ENCODE measurements at regions not wholly inside any gene's neighbourhood (a gene's known extent, or its start where the extent isn't known, plus 50 kb on each side); places are given as distances from the start of the nearest gene placed in this dataset.

DNA sequence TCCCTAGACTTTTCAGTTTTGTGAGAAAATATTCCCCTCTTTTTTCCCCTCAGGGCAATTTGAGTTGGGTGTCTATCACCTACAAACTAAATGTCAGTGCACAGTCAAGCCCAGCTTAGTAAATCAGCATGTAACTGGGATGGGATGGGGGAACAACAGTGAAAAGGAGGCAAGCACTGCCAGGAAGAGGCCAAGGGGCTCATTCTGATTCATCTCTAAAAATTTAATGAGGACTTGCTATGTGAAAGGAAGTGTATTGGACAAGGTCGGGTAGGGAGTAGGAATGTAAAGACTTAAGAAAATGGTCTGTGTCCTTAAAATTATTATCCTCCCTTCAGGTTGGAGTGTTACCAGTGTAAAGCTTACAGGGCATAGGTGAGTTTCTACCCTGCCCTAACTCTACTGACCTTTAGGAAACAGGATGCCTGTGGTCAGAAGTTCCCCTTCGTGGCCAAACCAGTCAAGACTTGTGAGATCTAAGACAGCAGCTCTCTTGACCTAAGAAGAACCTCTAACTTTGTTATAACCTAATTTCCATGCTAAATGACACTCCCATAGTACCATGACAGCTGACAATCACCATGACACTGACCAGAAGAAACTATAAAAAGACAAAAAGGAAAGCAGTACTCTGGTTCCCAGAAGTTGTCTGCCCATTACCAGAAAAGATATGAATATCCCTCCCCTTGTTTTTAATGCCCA is 194.4 kb upstream of the LDB2 start:
- no peak overlapping the region for H2BK5ac ChIP-seq (ENCODE audit: low read depth, low read length, poor library complexity)
- H3K14ac ChIP-seq (ENCODE audit: low read length) = no peak overlapping the region
- no peak overlapping the region for H3K4me3 ChIP-seq (ENCODE audit: low read depth, low read length)
- no peaks in the 10 kb centered on the region for H3K9me3 ChIP-seq (ENCODE audit: insufficient read depth, low read depth, low read length)
- H3K4me1 ChIP-seq (ENCODE audit: control insufficient read depth in 1 of 2, insufficient read depth in 2 of 2, low read length in 2 of 2) = no peaks in the 10 kb centered on the region
- H3K79me2 ChIP-seq (ENCODE audit: control insufficient read depth, insufficient read depth, low read length, poor library complexity) = no peaks in the 10 kb centered on the region
- WGBS (ENCODE audit: extremely low coverage, insufficient coverage, insufficient read length) = no CpG with 5 or more reads among the region's 2 CpGs
- H4K12ac ChIP-seq (ENCODE audit: low read depth, low read length) = no peak overlapping the region
- no peak overlapping the region for H3K4me2 ChIP-seq (ENCODE audit: low read length)
- H3K23ac ChIP-seq (ENCODE audit: low read length) = no peak overlapping the region
- no peak overlapping the region for H2BK12ac ChIP-seq (ENCODE audit: low read length)
- no peaks in the 10 kb centered on the region for H3K79me1 ChIP-seq (ENCODE audit: low read length)
- no peak for DNase-seq
- H2AFZ ChIP-seq (ENCODE audit: insufficient read depth, low read length, poor library complexity) = no peak overlapping the region
- H3K18ac ChIP-seq (ENCODE audit: low read length) = no peak overlapping the region
- H3K36me3 ChIP-seq (ENCODE audit: control insufficient read depth in 1 of 2, insufficient read depth in 2 of 2, low read length in 2 of 2) = no peaks in the 10 kb centered on the region
- H3K4ac ChIP-seq (ENCODE audit: low read depth, low read length) = no peak overlapping the region
- H2AK5ac ChIP-seq (ENCODE audit: low read length) = no peak overlapping the region
- H3K27ac ChIP-seq (ENCODE audit: low read depth, low read length) = no peak overlapping the region
- no peak overlapping the region for H2BK120ac ChIP-seq (ENCODE audit: insufficient read depth, low read length, poor library complexity)
- no peak overlapping the region for H4K91ac ChIP-seq (ENCODE audit: low read depth, low read length)
- no peak overlapping the region for H3K9ac ChIP-seq (ENCODE audit: low read length)
- no peak overlapping the region for H4K8ac ChIP-seq (ENCODE audit: low read depth, low read length)
- no peaks in the 10 kb centered on the region for H3K27me3 ChIP-seq (ENCODE audit: insufficient read depth, low read length)

DNA sequence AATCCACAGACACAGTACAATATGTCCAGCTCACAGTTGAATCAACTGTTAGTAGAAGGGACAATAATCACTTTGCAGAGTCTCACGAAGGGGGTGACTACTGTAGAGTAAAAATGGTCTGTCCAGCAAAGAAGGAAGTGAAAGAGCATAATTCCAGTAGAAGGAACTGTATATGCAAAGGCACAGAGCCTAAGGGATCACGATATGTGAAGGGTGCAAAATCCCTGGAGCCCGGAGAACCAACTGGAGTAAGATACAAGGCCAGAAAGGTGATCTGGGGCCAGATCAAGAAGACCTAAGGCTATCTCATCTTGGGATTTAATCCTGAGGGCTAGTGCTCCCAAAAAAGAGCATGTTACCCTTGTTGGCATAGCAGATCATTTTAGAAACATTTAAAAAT is 192.7 kb upstream of the LDB2 start:
- no CpG with 5 or more reads among the region's 3 CpGs for WGBS (ENCODE audit: extremely low coverage, insufficient coverage, insufficient read length)
- no peak overlapping the region for H4K8ac ChIP-seq (ENCODE audit: low read depth, low read length)

DNA sequence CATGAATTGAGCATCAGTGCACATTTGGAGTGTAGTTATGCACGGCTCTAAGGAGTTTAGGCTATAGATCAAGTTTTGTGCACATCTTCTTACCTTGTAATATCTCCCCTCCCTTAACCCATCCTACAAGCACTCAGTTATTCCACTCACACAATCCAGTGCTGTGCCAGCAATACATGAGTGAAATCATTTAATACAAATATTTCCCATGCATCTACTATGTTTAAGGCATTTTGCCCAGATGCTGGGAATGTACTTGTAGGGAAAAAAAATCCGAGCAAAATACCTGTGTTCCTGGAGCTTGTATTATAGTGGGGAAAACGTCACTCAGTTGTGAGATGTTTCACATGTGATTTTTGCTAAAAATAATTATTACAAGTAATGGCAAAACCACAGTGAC is 191.6 kb upstream of the LDB2 start:
- WGBS (ENCODE audit: extremely low coverage, insufficient coverage, insufficient read length) = no CpG with 5 or more reads among the region's 3 CpGs
- no peak overlapping the region for H2BK120ac ChIP-seq (ENCODE audit: insufficient read depth, low read length, poor library complexity)
- H3K4me3 ChIP-seq (ENCODE audit: low read depth, low read length) = no peak overlapping the region
- no peaks in the 10 kb centered on the region for H3K36me3 ChIP-seq (ENCODE audit: control insufficient read depth in 1 of 2, insufficient read depth in 2 of 2, low read length in 2 of 2)
- H2BK5ac ChIP-seq (ENCODE audit: low read depth, low read length, poor library complexity) = no peak overlapping the region
- H3K4me1 ChIP-seq (ENCODE audit: control insufficient read depth in 1 of 2, insufficient read depth in 2 of 2, low read length in 2 of 2) = no peaks in the 10 kb centered on the region
- DNase-seq = no peak
- H3K79me2 ChIP-seq (ENCODE audit: control insufficient read depth, insufficient read depth, low read length, poor library complexity) = no peaks in the 10 kb centered on the region
- no peak overlapping the region for H4K91ac ChIP-seq (ENCODE audit: low read depth, low read length)
- no peak overlapping the region for H3K27ac ChIP-seq (ENCODE audit: low read depth, low read length)
- no peaks in the 10 kb centered on the region for H3K27me3 ChIP-seq (ENCODE audit: insufficient read depth, low read length)
- H4K12ac ChIP-seq (ENCODE audit: low read depth, low read length) = no peak overlapping the region
- no peak overlapping the region for H3K4me2 ChIP-seq (ENCODE audit: low read length)
- H4K8ac ChIP-seq (ENCODE audit: low read depth, low read length) = no peak overlapping the region
- no peak overlapping the region for H3K14ac ChIP-seq (ENCODE audit: low read length)
- H3K9me3 ChIP-seq (ENCODE audit: insufficient read depth, low read depth, low read length) = no peaks in the 10 kb centered on the region
- H2BK12ac ChIP-seq (ENCODE audit: low read length) = no peak overlapping the region
- no peak overlapping the region for H2AFZ ChIP-seq (ENCODE audit: insufficient read depth, low read length, poor library complexity)
- no peak overlapping the region for H3K9ac ChIP-seq (ENCODE audit: low read length)
- H3K23ac ChIP-seq (ENCODE audit: low read length) = no peak overlapping the region
- H3K4ac ChIP-seq (ENCODE audit: low read depth, low read length) = no peak overlapping the region
- H2AK5ac ChIP-seq (ENCODE audit: low read length) = no peak overlapping the region
- no peaks in the 10 kb centered on the region for H3K79me1 ChIP-seq (ENCODE audit: low read length)
- H3K18ac ChIP-seq (ENCODE audit: low read length) = no peak overlapping the region

More for the DNA sequence above, 192.7 kb upstream of the LDB2 start:
- no peak overlapping the region for H3K9ac ChIP-seq (ENCODE audit: low read length)
- no peak overlapping the region for H3K4ac ChIP-seq (ENCODE audit: low read depth, low read length)
- no peak overlapping the region for H2AK5ac ChIP-seq (ENCODE audit: low read length)
- H3K27ac ChIP-seq (ENCODE audit: low read depth, low read length) = no peak overlapping the region
- no peak overlapping the region for H3K14ac ChIP-seq (ENCODE audit: low read length)
- DNase-seq = no peak
- H2BK5ac ChIP-seq (ENCODE audit: low read depth, low read length, poor library complexity) = no peak overlapping the region
- H2AFZ ChIP-seq (ENCODE audit: insufficient read depth, low read length, poor library complexity) = no peak overlapping the region
- H3K79me1 ChIP-seq (ENCODE audit: low read length) = no peaks in the 10 kb centered on the region
- no peaks in the 10 kb centered on the region for H3K79me2 ChIP-seq (ENCODE audit: control insufficient read depth, insufficient read depth, low read length, poor library complexity)
- no peak overlapping the region for H4K91ac ChIP-seq (ENCODE audit: low read depth, low read length)
- H3K23ac ChIP-seq (ENCODE audit: low read length) = no peak overlapping the region
- H3K4me2 ChIP-seq (ENCODE audit: low read length) = no peak overlapping the region
- no peak overlapping the region for H2BK120ac ChIP-seq (ENCODE audit: insufficient read depth, low read length, poor library complexity)
- H2BK12ac ChIP-seq (ENCODE audit: low read length) = no peak overlapping the region
- H3K9me3 ChIP-seq (ENCODE audit: insufficient read depth, low read depth, low read length) = no peaks in the 10 kb centered on the region
- H3K36me3 ChIP-seq (ENCODE audit: control insufficient read depth in 1 of 2, insufficient read depth in 2 of 2, low read length in 2 of 2) = no peaks in the 10 kb centered on the region
- no peak overlapping the region for H4K12ac ChIP-seq (ENCODE audit: low read depth, low read length)
- no peak overlapping the region for H3K18ac ChIP-seq (ENCODE audit: low read length)
- H3K4me3 ChIP-seq (ENCODE audit: low read depth, low read length) = no peak overlapping the region
- no peaks in the 10 kb centered on the region for H3K4me1 ChIP-seq (ENCODE audit: control insufficient read depth in 1 of 2, insufficient read depth in 2 of 2, low read length in 2 of 2)
- no peaks in the 10 kb centered on the region for H3K27me3 ChIP-seq (ENCODE audit: insufficient read depth, low read length)

DNA sequence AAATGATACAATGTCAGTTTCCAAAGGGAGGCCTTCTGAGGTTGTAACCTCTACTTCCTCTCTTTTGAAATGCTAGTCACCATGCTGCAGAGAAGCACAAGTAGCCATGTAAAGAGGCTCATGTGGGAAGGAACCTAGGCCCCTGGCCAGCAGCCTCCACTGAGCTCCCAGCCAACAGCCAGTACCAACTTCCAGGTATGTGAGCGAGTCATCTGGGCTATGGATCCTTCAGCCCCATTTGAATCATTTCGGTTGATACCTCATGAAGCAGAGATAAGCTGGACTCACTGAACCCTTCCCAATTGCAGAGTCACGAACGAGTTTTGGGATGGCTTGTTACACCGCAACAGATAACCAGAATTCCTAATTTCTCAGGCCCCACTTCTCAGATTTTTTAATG is 187.0 kb upstream of the LDB2 start:
- Histone ChIP-seq H2BK120ac (ENCODE audit: insufficient read depth, low read length, poor library complexity) (no peak overlapping the region), H3K18ac (ENCODE audit: low read length) (no peak overlapping the region), H4K8ac (ENCODE audit: low read depth, low read length) (no peak overlapping the region), H3K79me1 (ENCODE audit: low read length) (no peaks in the 10 kb centered on the region), H4K91ac (ENCODE audit: low read depth, low read length) (no peak overlapping the region), H3K23ac (ENCODE audit: low read length) (no peak overlapping the region), H2AFZ (ENCODE audit: insufficient read depth, low read length, poor library complexity) (no peak overlapping the region), H3K79me2 (ENCODE audit: control insufficient read depth, insufficient read depth, low read length, poor library complexity) (no peaks in the 10 kb centered on the region), H3K36me3 (ENCODE audit: control insufficient read depth in 1 of 2, insufficient read depth in 2 of 2, low read length in 2 of 2) (no peaks in the 10 kb centered on the region), H3K9ac (ENCODE audit: low read length) (no peak overlapping the region), H3K27ac (ENCODE audit: low read depth, low read length) (no peak overlapping the region), H3K9me3 (ENCODE audit: insufficient read depth, low read depth, low read length) (no peaks in the 10 kb centered on the region), H3K4me3 (ENCODE audit: low read depth, low read length) (no peak overlapping the region), H3K14ac (ENCODE audit: low read length) (no peak overlapping the region), H3K4me1 (ENCODE audit: control insufficient read depth in 1 of 2, insufficient read depth in 2 of 2, low read length in 2 of 2) (no peaks in the 10 kb centered on the region), H3K4ac (ENCODE audit: low read depth, low read length) (no peak overlapping the region), H3K4me2 (ENCODE audit: low read length) (no peak overlapping the region), H2BK5ac (ENCODE audit: low read depth, low read length, poor library complexity) (no peak overlapping the region), H2BK12ac (ENCODE audit: low read length) (no peak overlapping the region), H2AK5ac (ENCODE audit: low read length) (no peak overlapping the region), H3K27me3 (ENCODE audit: insufficient read depth, low read length) (no peaks in the 10 kb centered on the region), H4K12ac (ENCODE audit: low read depth, low read length) (no peak overlapping the region)
- WGBS (ENCODE audit: extremely low coverage, insufficient coverage, insufficient read length) = no CpG with 5 or more reads among the region's 5 CpGs
- DNase-seq = no peak
